Activated CD8-positive, alpha-beta memory T cell treated with anti-CD3 and anti-CD28 coated beads for 36 hours (primary cell): ENCODE measurements at regions not wholly inside any gene's neighbourhood (a gene's known extent, or its start where the extent isn't known, plus 50 kb on each side); places are given as distances from the start of the nearest gene placed in this dataset.

Source experiments
- CTCF ChIA-PET: fragments of 350-600 bp; sonication (Branson Sonifier 250); formaldehyde crosslinking; loops from one replicate; lab custom pipeline; 2021; ENCODE audit warnings: antibody characterized with exemption; lab: Charles Lee
- POLR2A ChIA-PET: fragments of 350-600 bp; sonication (Branson Sonifier 250); formaldehyde crosslinking; loops from one replicate; lab custom pipeline; 2021; ENCODE audit warnings: antibody characterized with exemption; lab: Charles Lee

DNA sequence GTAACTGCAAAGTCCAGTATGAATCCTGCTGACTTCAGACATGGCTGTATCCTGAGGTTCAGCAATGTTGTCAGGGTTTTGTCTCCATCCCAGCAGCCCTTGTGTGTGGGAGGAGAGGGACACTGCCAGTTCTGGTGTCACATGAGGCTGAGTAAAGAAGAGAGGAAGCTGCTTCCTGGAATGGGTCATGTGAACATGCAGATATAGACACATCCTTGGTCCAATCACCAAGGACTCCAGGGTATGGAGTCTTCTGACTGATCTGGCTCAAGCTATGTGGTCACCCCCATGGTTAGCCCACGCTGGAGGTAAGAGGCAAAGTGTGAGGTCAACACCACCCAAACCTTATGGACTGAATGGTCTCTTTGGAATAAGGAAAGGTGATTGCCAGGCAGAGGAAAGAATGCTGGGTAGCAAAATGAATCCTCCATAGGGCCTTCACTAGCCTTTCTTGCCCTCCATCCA lies 134.4 kb upstream of the SLC1A4 start:
- ChIA-PET POLR2A (no interaction called here), CTCF (no interaction called here)

DNA sequence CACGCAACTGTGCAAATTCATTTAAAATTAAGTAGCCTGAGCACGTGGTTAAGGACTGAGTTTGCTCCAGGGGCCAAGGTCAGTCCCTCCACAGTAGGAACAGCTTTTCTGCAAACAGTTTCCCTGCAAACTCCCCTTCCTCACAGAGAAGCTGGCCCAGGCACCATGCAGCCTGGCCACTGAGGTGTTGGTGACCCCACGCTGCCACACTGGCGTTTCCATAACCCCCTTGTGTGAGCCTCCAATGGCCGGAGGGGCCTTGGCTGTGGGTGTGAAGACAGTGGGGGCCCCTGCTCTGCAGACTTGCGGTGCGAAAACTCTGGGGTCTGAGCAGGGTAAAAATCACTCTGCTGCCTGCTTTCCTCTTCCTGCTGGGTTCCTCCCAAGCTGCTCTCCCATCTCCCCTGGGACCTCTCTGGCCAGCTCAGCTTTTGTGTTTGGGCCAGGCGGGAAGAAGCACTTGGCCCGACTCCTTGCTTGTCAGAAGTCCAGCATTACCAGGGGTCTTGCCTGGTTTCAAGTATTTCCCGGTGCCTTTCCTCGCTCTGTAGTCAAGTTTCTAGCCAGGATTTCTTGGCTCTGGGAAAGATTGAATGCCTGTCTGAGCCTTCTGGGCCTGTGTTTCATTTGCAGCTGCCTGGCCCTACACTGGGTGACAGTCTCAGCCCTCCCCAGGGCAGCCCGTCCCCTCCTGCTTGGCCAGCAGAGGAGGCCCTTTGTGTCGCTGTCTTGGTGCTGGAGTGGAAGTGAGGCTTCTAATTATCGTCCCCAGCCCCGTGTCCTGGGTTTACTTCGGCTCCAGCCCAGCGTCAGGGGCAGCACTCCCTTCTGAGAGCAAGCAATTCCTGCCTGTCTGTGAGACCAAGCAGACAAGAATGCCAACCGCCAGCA lies 131.4 kb upstream of the SLC1A4 start:
- POLR2A ChIA-PET = interaction anchor here (0.5 kb wide), 1 partner anchor 216 kb away, joined by 3 read pairs; no protein-coding TSS in a partner anchor
- CTCF ChIA-PET = no interaction called here

DNA sequence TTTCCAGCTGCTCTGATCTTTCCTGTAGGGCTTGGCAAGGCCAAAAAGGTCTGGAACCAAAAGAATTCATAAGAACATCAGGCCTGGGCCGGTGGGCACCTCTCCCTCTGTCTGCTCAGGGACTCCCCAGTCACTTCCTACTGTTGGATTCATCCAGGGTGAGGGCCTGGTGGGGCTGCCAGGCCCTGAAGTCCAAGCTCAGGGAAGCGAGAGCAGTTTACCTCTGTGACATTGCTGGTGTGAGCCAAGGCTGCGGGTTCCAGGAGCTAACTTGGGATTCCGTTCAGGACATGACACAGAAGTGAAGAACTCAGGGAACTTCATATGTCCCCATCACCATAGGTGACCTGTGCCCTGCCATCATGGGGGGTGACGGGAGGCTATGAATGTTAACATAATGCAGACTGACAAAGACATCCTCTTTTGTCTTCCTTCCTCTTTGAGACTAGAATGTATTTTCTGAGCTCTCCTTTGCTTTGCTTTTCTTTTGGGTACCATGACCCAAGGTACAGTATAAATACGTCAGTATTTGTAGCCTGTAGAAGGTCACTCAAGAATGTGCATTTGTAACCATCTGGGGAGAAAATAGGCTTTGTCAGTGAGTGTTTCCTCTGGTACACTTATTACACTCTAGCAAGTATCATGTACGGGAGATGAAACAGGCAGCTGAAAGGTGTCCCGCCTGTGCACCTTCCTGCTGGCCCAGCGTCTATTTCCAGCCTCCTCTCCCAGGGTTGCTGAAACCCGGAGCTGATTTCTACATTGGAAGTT lies 130.5 kb upstream of the SLC1A4 start:
- CTCF ChIA-PET = interaction anchor here (1.1 kb wide), 1 partner anchor 212 kb away, joined by 3 read pairs; no protein-coding TSS in a partner anchor
- POLR2A ChIA-PET = interaction anchor here (0.5 kb wide), 1 partner anchor 216 kb away, joined by 3 read pairs; no protein-coding TSS in a partner anchor

DNA sequence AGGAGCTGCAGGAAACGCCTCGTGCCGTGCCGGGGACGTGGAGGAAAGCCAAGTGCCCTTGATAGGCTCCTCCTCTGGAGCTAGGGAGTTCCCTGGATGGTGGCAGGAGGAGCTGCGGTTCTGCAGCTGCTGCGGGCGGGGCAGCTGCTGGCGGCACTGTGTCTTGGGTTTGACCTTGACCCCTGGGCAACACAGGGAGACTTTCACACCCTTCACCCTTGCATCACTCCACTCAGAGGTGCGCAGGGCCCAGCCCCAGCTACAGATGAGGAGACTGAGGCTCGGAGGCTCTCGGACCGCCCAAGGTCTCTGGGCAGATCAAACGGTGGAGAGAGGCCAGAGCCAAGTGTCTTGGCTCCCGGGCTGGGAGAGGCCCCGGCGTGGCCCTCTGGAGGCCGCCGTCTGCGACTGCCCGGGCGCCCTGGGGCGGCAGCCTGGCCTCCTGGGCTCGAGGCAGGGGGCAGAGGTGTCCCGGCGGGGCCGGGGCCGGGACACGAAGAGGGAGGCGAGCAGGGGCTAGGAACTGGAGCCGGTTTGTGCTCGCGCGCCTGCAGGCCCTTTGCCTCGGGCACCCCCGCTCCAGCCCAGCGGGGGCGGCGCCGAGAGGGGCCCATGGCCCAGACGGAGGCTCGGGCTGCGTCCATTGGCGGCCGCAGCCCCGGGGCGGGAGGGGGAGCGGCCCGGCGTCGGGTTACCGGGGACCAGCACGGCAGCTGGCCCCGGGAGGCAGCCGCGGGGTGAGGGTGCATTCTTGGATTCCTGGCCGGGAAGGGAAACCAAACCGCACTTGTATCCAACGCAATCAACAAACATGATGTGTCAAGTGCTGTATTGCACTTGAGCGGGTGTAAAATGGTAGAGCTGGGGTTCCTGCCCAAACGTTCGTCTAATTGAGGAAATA lies 129.6 kb upstream of the SLC1A4 start:
- POLR2A ChIA-PET = no interaction called here
- CTCF ChIA-PET = interaction anchor here (0.6 to 1.1 kb wide), 3 partner anchors 181 to 253 kb away, joined by 3 to 4 read pairs (median 4); no protein-coding TSS in a partner anchor

DNA sequence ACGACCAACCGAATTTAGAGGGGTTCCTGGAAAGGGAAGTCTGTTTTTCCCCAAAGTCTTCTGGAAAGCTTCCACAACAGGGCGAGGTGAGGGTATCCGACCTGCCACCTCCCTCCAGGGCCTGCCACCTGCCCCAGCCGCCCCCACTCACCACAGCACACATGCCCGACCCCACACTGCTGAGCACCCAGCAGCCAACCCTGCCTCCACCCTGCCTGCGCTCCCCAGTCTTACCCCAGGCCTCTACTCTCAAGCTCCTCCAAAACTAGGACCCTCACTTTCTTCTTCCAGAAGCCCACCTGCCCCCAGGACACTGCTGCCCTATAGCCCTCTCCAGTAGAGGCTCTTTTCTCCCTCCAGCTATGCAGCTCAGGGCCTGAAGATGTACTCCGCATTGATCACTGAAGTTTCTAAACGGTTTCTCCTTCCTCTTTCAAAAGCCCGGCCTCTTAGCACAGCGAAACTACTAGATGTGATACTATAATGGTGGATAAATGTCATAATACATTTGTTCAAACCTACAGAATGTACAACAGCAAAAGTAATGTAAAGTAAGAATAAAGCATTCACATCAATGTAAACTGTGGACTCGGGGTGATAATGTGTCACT lies 128.8 kb upstream of the SLC1A4 start:
- ChIA-PET POLR2A (no interaction called here), CTCF (interaction anchor here (0.6 to 0.8 kb wide), 2 partner anchors 182 to 253 kb away, joined by 4 read pairs; no protein-coding TSS in a partner anchor)

DNA sequence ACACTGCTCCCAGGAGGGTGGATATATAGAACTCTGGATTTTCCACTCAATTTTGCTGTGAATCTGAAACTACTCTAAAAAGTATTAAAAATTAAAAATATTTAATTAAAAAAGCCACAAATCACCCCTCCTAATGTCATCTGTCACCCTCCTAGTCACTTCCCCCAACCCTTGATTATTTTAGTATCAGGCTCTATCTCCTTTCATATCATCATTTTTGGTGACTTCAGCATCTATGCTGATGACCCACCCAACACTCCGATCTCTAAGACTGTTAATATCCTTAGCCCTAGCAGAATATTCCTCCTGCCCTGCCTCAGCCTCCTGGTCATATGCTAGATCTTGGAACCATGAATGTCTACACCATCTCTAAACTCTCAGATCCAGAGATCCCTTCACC lies 128.3 kb upstream of the SLC1A4 start:
- POLR2A ChIA-PET = no interaction called here
- CTCF ChIA-PET = no interaction called here

DNA sequence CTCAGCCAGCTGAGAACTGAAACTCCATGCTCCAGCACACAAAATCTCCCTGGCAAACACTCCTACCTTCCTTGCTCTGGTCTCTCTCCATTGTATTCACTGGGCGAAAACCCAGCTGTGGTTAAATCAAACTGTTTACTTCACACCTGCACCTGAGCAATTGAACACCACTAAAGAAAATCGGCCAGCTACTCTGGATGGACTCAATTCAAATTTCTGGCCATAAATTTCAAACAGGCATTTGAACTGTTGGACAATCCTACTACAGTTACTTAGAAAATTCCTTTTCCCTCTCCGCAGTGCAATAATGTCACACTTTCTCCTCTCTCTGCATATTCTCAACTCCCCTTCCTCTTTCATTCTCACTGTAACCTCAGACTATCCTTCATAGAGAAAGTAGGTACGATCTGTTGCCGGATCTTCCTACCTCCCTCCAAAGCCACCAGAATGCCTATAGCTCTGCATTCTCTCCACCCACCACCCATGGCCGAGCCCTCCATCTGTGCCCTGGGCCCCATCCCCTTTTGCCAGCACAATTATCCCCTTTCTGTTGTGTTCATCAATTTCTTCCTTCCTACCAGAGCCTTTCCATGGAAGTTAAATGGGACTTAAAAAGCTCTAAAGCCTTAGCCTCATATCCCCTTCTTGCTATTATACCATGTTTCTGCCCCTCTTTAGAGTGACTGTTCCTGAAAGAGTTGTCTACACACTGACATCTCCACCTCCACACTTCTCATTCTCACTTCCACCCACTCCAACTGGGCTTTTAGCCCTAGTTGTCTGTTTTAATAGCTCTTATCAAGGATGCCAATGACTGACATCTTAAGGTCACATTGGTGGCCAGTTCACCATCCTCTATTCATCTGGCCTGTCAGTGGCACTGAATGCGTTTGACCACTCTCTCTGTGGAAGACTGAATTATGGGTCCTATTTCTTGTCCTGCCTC lies 127.5 kb upstream of the SLC1A4 start:
- ChIA-PET CTCF (interaction anchor here (0.6 to 1.2 kb wide), 3 partner anchors 16 to 275 kb away, joined by 3 to 4 read pairs (median 3); no protein-coding TSS in a partner anchor), POLR2A (interaction anchor here (0.6 to 1.1 kb wide), 2 partner anchors 208 to 267 kb away, joined by 4 to 5 read pairs; partner anchors contain the start of gene SERTAD2)

DNA sequence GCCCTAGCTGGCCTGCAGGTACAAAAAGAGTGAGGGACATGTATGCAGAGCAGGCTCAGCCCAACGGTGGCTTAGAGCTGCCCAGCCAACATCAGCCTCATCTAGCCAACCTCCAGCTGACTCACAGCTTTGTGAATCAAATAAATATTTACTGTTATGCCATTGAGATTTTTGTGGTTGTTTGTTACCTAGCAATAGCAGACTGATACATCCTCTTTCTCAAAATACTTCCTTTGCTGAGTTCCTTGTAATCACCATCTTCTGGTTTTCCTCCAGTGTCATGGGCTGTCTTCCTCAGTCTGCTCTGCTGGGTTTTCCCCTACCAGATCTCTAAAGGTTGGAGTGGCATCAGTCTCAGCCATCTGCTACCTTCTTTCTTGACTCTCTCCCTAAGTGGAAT lies 126.6 kb upstream of the SLC1A4 start:
- CTCF ChIA-PET = interaction anchor here (0.6 to 0.9 kb wide), 3 partner anchors 10 to 217 kb away, joined by 3 read pairs; no protein-coding TSS in a partner anchor
- POLR2A ChIA-PET = interaction anchor here (0.6 to 1.1 kb wide), 2 partner anchors 209 to 268 kb away, joined by 4 to 5 read pairs; partner anchors contain the start of gene SERTAD2

DNA sequence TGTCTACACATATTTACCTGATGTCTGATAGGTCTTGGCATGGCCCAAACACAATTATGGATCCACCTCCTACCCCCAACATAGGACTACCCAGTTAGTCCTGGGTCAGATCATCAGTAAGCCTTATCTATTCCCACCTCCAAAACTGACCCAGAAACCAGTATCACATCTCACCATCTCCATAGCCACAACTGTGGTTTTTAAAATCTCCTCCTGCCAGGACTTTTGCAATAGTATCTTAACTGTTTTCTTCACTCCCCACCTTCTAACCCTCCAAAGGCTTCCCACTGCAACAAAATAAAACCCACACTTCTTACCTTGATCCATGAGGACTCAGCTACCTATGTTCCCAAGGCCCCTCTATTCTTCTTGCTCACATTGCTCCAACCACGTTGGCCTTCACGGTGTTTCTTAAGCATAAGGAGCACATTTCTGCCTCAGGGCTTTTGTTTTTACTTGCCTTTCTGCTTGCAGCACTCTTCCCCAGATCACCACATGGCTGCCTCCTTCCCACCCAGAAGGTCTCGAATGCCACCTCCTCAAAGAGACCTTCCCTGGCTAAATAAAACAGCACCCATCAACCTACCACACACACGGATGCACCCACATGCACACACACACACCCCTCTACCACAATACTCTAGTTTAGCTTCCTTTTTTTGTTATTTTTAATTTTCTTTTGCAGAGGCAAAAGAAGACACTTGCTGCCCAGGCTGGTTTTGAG lies 125.9 kb upstream of the SLC1A4 start:
- ChIA-PET POLR2A (interaction anchor here (1.1 kb wide), 1 partner anchor 209 kb away, joined by 4 read pairs; the partner anchor contains the start of gene SERTAD2), CTCF (interaction anchor here (0.8 to 1.9 kb wide), 2 partner anchors 10 to 217 kb away, joined by 3 to 7 read pairs; no protein-coding TSS in a partner anchor)

DNA sequence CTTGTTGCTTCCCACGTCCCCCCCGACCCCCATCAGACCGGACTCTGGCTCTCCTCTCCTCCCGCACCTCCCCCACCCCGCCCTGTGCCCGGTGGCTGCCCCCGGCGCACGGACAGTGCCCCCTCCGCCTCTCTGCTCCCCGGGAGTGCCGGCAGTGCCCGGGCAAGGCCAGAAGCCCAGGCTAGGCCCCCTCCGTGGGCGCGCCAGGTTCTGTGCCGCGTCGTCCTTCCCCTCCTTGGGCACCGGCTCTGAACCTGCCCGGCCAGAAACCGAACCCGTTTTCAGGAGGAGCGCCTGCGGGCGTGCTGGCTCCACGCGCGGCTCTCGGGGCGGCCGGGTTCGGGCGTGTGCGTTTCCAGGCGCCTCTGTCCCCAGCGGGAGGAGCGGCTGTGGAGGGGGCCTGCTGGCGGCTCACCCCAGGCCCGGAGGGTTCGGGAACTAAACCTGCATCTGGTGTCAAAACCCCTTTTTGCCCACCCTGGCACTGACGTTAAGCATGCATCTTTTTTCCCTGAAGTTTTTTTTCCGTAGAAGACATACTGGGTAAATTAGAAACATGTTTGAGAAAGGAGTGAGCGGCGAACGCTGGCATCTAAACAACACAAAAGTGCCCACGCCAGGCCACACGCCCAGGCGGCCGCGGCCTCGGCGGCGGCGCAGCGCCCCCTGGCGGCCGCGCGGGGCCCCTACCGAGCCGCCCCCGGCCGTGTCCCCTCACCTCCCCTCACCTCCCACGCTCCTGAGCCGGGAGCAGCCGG lies 123.9 kb upstream of the SLC1A4 start:
- ChIA-PET POLR2A (no interaction called here), CTCF (interaction anchor here (0.6 to 1.9 kb wide), 6 partner anchors 9 to 343 kb away, joined by 3 to 7 read pairs (median 3); no protein-coding TSS in a partner anchor)

DNA sequence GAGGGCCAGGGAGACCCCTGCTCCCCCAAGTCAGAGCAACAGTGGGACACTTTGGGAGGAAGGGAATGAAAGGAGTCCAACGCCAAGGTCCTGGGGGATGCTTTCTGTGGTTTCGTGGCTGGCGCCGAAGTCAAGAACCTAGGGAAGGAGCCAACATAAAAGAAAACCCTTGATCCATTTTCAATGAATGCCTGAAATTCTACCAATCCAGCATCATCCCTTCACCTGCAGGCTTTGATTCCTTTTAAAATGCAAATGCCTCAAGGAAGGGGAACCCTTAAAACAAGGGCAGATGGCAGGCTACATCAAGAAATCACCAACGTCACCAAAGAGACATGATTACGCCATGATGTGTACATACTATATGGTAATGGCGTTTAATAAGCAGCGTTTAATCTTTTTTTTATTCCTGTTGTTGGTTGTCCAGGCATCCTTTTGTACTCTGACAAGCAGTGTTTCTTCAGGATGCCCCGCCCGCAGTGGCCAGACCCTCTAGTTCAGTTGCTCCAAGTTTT lies 123.3 kb upstream of the SLC1A4 start:
- POLR2A ChIA-PET = no interaction called here

DNA sequence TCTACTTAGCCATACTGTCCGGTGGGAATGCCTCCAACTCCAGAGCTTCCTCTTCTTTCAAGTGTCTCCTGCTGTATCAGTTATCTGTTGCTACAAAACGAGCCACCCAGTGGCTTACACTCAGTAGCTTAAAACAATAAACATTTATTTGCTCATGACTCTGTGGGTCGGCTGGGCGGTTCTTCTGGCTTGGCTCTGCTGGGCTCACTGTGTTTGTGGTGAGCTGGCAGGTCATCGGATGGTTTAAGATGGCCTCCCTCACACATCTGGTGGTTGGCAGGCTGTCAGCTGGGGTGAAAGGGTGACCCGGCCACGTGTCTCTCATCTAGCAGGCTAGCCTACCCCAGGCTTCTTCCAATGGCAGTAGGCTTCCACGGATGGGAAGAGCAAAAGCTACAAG lies 122.4 kb upstream of the SLC1A4 start:
- POLR2A ChIA-PET = no interaction called here

More for the DNA sequence above, 123.3 kb upstream of the SLC1A4 start:
- CTCF ChIA-PET = interaction anchor here (0.6 kb wide), 1 partner anchor 343 kb away, joined by 3 read pairs; no protein-coding TSS in a partner anchor

DNA sequence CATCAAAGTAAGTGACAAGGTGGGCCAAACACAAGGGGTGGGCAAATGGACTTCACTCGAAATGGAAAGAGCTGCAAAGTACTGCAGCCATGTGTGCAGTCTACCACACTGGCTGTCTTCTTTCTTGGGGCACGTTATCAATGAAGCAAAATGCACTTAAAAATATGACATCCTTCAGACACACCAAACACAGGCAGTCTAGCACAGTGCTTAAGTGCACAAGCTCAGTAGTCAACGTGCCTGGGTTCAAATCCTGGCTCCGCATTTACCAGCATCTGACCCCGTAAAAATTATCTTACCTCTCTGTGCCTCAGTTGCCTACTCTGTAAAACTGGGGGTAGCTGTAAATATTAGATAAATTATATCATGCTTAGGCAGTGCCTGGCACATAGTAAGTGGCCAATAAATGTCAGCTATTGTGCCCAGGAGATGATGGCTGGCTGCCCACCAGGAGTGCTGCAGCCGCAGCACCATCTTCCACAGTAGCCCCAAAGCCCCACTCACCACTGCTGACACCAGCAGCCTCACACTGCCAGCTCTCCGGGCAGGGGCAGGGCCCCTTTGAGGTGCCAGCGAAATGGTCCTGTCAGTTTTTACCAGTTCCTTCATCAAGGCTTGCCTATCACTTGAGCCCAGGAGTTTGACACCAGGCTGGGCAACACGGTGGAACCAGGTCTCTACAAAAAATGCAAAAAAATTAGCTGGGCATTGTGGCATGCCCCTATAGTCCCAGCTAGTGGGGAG lies 121.8 kb upstream of the SLC1A4 start:
- ChIA-PET CTCF (interaction anchor here (0.5 to 2.4 kb wide), 7 partner anchors 10 to 346 kb away, joined by 3 to 14 read pairs (median 4); no protein-coding TSS in a partner anchor), POLR2A (no interaction called here)

More for the DNA sequence above, 122.4 kb upstream of the SLC1A4 start:
- CTCF ChIA-PET = interaction anchor here (0.6 to 2.4 kb wide), 6 partner anchors 11 to 346 kb away, joined by 3 to 14 read pairs (median 4); no protein-coding TSS in a partner anchor

DNA sequence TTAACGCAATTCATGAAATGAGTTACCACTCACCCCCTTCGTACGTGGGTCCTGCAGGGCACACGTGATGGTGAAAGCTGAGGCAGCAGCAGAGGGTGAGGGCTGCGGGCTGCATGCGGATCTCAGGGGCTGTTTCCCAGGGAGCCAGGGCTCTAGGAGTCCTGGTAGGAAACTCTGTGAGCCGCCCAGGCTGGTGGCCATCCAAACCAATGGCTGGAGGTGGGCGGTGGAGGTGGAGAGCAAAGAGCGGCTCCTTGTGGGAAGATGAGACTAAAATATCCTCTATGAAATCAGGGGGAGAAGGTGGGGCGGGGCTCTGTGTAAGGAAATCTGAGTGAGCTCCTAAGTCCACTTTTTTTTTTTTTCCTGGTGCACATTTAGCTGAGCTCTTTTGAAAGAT lies 120.1 kb upstream of the SLC1A4 start:
- CTCF ChIA-PET = interaction anchor here (0.9 kb wide), 1 partner anchor 282 kb away, joined by 3 read pairs; no protein-coding TSS in a partner anchor
- POLR2A ChIA-PET = no interaction called here
